OCI-LY3 (cell line): ENCODE measurements at regions not wholly inside any gene's neighbourhood (a gene's known extent, or its start where the extent isn't known, plus 50 kb on each side); places are given as distances from the start of the nearest gene placed in this dataset.

Source experiments
- H2AFZ ChIP-seq: fragments of 200-600, 300-600 bp; shearing (Covaris generic); 2 replicates; pipeline ENCODE4 v1.6.0; 2014; ENCODE audit warnings: antibody characterized with exemption, low read depth, low read length
- H3K27ac ChIP-seq: fragments of 200-600, 300-600 bp; sonication (generic); 2 replicates; pipeline ENCODE4 v1.5.1; 2014; ENCODE audit warnings: mild to moderate bottlenecking, low read length, moderate library complexity, mixed read lengths
- H3K27me3 ChIP-seq: fragments of 200-600, 300-600 bp; sonication (generic); 2 replicates; pipeline ENCODE4 v1.6.1; 2014; ENCODE audit warnings: low read depth, low read length, mixed read lengths
- H3K36me3 ChIP-seq: fragments of 200-600, 300-600 bp; sonication (generic); replicated peaks from 2 replicates; pipeline ENCODE3; 2014; ENCODE audit warnings: low read depth, low read length, mixed read lengths
- H3K4me1 ChIP-seq: fragments of 300-600, 200-600 bp; sonication (generic); 2 replicates; pipeline ENCODE4 v1.6.1; 2014; ENCODE audit warnings: low read length, mixed read lengths
- H3K4me2 ChIP-seq: fragments of 200-600, 300-600 bp; sonication (generic); 2 replicates; pipeline ENCODE4 v1.6.1; 2014; ENCODE audit warnings: low read length, mixed read lengths
- H3K4me3 ChIP-seq: fragments of 300-600, 200-600 bp; sonication (generic); 2 replicates; pipeline ENCODE4 v1.5.1; 2014; ENCODE audit warnings: antibody characterized with exemption, mild to moderate bottlenecking, low read length, moderate library complexity
- H3K79me2 ChIP-seq: fragments of 300-600, 200-600 bp; shearing (Covaris generic); 2 replicates; pipeline ENCODE4 v1.6.1; 2014; ENCODE audit warnings: mild to moderate bottlenecking, low read length, mixed read lengths
- H3K9ac ChIP-seq: fragments of 300-600, 200-600 bp; shearing (Covaris generic); 2 replicates; pipeline ENCODE4 v1.6.0; 2014; ENCODE audit warnings: mild to moderate bottlenecking, low read length, moderate library complexity
- H3K9me3 ChIP-seq: fragments of 200-600, 300-600 bp; shearing (Covaris generic); 2 replicates; pipeline ENCODE4 v1.6.1; 2014; ENCODE audit warnings: low read length, mixed read lengths; ENCODE audit not compliant: insufficient read depth
- H4K20me1 ChIP-seq: fragments of 200-600, 300-600 bp; sonication (generic); 2 replicates; pipeline ENCODE4 v1.6.1; 2016; ENCODE audit warnings: low read length, mixed read lengths; ENCODE audit not compliant: insufficient read depth
- CTCF ChIP-seq: fragments of 200-600, 300-600 bp; sonication (generic); IDR thresholded peaks from 2 replicates; pipeline ENCODE4 v1.5.1; 2014; ENCODE audit warnings: antibody characterized with exemption, low read length, low read depth
- EZH2phosphoT487 ChIP-seq: fragments of 200-600 bp; shearing (Covaris generic); IDR thresholded peaks from 2 replicates; pipeline ENCODE4 v1.6.1; 2018; ENCODE audit warnings: antibody characterized with exemption, mixed run types, low read depth

GRCh38 chr12:63047146-63047545 is 103.9 kb downstream of the AVPR1A start:
- Histone ChIP-seq H3K4me3 (no peak overlapping the region), H3K4me1 (no peaks in the 10 kb centered on the region), H3K4me2 (no peak overlapping the region), H3K36me3 (no peaks in the 10 kb centered on the region), H3K79me2 (no peaks in the 10 kb centered on the region), H4K20me1 (no peaks in the 10 kb centered on the region), H3K27ac (no peak overlapping the region), H2AFZ (no peak overlapping the region), H3K27me3 (no peaks in the 10 kb centered on the region), H3K9me3 (no peaks in the 10 kb centered on the region), H3K9ac (no peak overlapping the region)
- TF ChIP-seq CTCF (no peak), EZH2phosphoT487 (no peak)

- Histone ChIP-seq H3K27ac (no peak overlapping the region), H3K9me3 (no peaks in the 10 kb centered on the region), H3K4me1 (no peaks in the 10 kb centered on the region), H3K9ac (no peak overlapping the region), H4K20me1 (no peaks in the 10 kb centered on the region), H3K27me3 (no peaks in the 10 kb centered on the region), H3K4me2 (no peak overlapping the region), H2AFZ (no peak overlapping the region), H3K79me2 (no peaks in the 10 kb centered on the region), H3K36me3 (no peaks in the 10 kb centered on the region), H3K4me3 (no peak overlapping the region)
- TF ChIP-seq CTCF: no peak
- no peak for TF ChIP-seq EZH2phosphoT487
Observed at GRCh38 chr12:63045020-63045860, 105.8 kb downstream of the AVPR1A start.

DNA sequence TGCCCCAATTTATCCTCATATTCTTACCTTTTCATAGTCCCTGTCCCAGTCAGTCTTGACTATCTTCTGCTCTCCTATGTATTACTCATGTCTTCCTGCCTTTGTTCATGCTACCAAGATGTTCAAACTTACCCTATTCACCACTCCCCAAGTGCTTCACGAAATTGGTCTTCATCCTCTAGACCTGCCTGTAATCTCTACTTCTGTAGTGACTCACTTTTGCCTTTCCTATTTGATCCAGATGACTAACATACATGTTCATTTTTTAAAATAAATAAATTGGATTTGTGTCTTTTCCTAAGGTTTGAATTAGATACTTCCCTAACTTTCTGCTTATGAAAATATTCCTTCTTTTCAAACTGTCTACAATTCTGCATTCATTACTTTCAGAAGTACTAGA is 107.7 kb upstream of the PPM1H start:
- TF ChIP-seq EZH2phosphoT487 (no peak), CTCF (no peak)
- H4K20me1 ChIP-seq: no peaks in the 10 kb centered on the region
- no peaks in the 10 kb centered on the region for H3K9me3 ChIP-seq
- H2AFZ ChIP-seq: no peak overlapping the region
- no peak overlapping the region for H3K4me2 ChIP-seq
- H3K9ac ChIP-seq: no peak overlapping the region
- H3K36me3 ChIP-seq: no peaks in the 10 kb centered on the region
- H3K27me3 ChIP-seq: no peaks in the 10 kb centered on the region
- H3K4me1 ChIP-seq: no peaks in the 10 kb centered on the region
- no peak overlapping the region for H3K27ac ChIP-seq
- no peaks in the 10 kb centered on the region for H3K79me2 ChIP-seq
- H3K4me3 ChIP-seq: no peak overlapping the region

DNA sequence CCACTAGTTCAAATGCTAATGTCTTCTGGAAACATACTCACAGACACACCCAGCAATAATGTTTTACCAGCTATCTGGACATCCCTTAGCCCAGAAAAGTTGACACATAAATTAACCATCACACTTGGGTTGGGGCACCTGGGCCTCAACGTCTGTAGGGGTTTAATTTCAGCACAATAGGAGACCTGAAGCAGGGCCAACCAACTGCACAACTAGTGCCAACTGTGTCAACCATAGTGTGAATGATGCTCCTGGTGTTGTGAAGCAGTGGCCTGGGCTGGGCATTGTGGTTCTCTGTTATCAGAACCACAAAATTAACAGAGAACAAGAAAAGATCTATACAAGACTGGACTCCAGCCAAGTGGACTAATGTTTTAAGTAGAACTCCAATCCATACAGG is 106.7 kb upstream of the PPM1H start:
- Histone ChIP-seq H3K4me2 (no peak overlapping the region), H3K36me3 (no peaks in the 10 kb centered on the region), H3K27me3 (no peaks in the 10 kb centered on the region), H3K79me2 (no peaks in the 10 kb centered on the region), H3K4me1 (no peaks in the 10 kb centered on the region), H3K4me3 (no peak overlapping the region), H3K9me3 (no peaks in the 10 kb centered on the region), H2AFZ (no peak overlapping the region), H4K20me1 (no peaks in the 10 kb centered on the region), H3K9ac (no peak overlapping the region), H3K27ac (no peak overlapping the region)
- TF ChIP-seq EZH2phosphoT487 (no peak), CTCF (no peak)
